ENCODE measurements at regions not wholly inside any gene's neighbourhood (a gene's known extent, or its start where the extent isn't known, plus 50 kb on each side); places are given as distances from the start of the nearest gene placed in this dataset.

DNA sequence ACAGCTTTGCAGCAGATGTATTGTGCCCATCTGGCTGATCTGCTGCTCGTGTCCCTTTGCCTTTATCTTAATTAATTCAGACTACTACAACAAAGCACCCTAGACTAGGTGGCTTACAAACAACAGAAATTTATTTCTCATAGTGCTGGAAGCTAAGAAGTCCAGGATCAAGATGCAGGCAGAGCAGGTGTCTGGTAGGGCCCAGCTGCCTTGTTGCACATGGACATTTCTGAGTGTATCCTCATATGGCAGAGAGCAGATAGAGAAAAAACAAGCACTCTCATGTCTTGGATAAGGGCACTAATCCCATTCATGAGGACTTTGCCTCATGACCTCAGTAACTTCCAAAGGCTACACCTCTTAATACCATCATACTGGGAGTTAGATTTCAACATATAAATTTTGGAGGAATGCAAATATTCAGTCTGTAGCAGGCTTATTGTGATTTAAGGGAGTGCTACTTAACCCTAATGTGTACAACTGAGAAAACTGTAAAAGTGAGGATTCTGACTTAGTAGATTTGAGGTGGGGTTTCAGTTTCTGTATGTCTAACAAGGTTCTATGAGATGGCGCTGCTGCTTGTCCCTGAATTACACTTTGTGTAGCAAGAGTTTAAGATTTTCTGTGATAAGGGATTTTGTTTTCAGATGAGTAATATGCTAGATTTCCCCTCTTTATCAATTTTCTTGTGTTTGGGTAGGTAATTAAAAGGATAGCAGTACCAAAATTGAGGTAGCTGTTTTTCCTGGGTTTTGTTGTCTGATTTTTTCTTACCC, 473.2 kb upstream of the TECRL start:
- TF ChIP-seq, protein P1, sequence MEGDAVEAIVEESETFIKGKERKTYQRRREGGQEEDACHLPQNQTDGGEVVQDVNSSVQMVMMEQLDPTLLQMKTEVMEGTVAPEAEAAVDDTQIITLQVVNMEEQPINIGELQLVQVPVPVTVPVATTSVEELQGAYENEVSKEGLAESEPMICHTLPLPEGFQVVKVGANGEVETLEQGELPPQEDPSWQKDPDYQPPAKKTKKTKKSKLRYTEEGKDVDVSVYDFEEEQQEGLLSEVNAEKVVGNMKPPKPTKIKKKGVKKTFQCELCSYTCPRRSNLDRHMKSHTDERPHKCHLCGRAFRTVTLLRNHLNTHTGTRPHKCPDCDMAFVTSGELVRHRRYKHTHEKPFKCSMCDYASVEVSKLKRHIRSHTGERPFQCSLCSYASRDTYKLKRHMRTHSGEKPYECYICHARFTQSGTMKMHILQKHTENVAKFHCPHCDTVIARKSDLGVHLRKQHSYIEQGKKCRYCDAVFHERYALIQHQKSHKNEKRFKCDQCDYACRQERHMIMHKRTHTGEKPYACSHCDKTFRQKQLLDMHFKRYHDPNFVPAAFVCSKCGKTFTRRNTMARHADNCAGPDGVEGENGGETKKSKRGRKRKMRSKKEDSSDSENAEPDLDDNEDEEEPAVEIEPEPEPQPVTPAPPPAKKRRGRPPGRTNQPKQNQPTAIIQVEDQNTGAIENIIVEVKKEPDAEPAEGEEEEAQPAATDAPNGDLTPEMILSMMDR (conservative IDR thresholded peaks at IDR 0.05; ENCODE audit: low read length): no peak
- TF ChIP-seq EZH2phosphoT487 (IDR thresholded peaks at IDR 0.05; ENCODE audit: borderline replicate concordance, low read depth, low read length): no peak

Measured in OCI-LY7 (cell line).